NCI-H446 (cell line): ENCODE measurements at regions not wholly inside any gene's neighbourhood (a gene's known extent, or its start where the extent isn't known, plus 50 kb on each side); places are given as distances from the start of the nearest gene placed in this dataset.
A peak's percentile ranks its signal among the peaks of the same experiment; 100 is the strongest.

Experiments used
- DNase-seq, 2 experiments: peaks; one replicate each; lab custom pipeline; 2025; lab: John Stamatoyannopoulos, UW

DNA sequence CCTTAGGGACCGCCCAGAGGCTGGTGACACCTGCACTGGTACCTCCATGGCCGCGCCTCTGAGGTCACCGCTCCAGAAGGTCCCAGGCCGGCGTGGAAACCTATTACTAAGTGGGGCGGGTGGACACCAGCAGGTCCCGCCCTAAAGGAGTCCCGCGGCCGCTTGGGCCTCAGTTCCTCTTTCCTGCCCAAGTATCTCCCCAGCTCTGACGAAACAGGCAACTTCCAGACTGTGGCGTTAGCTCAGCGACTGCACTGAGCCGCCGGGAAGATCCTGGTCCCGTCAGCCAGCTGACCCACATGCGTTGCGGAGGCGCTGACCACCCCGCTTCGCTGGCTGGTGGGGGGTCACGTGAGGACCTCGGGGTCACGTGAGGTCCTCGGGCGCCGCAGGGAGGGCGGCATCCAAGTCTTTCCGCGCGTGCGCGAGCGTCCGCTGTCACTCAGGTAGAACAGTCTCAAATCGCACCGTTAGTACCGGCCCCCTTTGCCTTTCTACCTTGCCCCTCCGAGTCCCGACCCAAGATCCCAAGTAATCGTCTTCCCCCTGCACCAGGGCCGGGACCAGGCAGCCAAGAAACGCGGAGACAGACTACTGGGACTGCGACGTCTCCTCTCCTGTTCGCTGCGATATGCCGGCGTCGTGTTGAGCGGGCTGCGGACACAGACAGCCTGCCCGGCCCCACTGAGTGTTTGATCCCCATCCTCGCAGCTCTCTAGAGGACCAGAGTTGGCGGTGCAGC is 53.7 kb upstream of the KDM4C start:
- peak; percentile 85 to 96 for DNase-seq

DNA sequence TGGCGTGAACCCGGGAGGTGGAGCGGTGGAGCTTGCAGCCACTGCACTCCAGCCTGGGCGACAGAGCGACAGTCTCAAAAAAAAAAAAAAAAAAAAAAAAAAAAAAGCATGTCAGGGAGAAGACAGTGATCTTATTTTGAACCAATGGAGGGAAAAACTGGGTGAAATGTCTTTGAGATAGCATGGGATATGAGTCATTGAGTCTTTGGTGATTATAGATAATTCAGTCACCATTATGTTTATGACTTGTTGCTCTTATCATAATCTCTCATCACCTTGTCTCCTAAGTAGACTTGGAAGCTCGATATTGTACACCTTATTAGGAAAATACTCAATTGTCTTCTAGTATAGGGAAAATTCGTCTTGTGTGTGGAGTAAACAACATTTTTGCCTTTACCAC is 55.1 kb upstream of the KDM4C start:
- no peak for DNase-seq

DNA sequence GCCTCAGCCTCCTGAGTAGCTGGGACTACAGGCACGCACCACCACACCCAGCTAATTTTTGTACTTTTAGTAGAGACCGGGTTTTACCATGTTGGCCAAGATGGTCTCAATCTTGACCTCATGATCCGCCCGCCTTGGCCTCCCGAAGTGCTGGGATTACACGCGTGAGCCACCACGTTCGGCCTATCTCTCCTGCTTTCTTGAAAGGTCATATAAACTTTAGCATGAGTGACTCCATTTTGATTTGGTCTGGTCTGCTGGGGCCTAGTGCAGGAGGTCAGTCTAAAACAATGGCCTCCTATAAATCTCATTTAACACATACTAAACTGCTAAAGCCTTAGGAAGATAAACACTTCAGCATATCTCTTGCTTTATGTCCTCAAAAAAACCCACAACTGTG is 50.6 kb upstream of the GLDC start:
- no peak for DNase-seq

DNA sequence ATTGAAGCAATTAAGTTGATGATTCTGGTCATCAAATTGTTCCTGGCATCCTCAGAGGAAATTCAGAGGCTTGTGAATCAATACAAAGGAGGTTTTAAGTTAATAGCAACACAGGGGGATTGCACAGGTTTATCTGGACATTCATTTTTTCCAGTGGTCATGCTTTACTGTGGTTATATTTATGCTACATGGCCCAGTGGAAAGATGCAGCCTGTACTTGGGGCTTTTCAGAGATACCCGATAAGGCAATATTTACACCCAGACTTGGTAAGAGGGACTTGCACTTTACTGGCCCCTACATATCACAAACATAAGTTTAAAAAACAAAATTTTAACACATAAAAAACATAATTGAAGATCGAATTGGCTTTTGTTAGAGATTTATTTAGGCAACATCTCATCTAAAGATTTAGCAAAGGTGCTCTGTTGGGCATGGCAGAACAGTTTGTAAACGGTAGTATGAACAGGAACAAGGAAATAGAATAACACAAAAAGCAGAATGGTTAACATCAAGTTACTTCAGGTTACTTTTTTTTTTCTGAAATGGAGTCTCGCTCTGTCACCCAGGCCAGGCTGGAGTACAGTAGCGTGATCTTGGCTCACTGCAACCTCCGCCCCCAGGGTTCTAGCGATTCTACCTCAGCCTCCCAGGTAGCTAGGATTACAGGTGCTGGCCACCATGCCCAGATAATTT is 49.7 kb upstream of the GLDC start:
- DNase-seq, result no peak
